HCT116 (cell line): ENCODE measurements at regions not wholly inside any gene's neighbourhood (a gene's known extent, or its start where the extent isn't known, plus 50 kb on each side); places are given as distances from the start of the nearest gene placed in this dataset.

Experiments
- ATAC-seq: fragments of 200-7000 bp; cut with Tn5 transposase; 2 replicates; pipeline ENCODE4 v1.9.1; 2020; ENCODE audit warnings: mild to moderate bottlenecking, moderate library complexity
- BruUV-seq: library from RNA; stranded (reverse); fragments of 400-500 nt; replicated peaks from 2 replicates; lab custom pipeline; 2021; lab: Mats Ljungman, UMichigan
- CTCF ChIA-PET: fragments of 300-600 bp; sonication (Branson Sonifier 250); formaldehyde crosslinking; loops from one replicate; lab custom pipeline; 2021; ENCODE audit warnings: antibody characterized with exemption; lab: Charles Lee
- POLR2A ChIA-PET: fragments of 300-600, 350-600 bp; sonication (Branson Sonifier 250); formaldehyde crosslinking; loops from one replicate; lab custom pipeline; 2021; ENCODE audit warnings: antibody characterized with exemption; lab: Charles Lee
- RAD21 ChIA-PET, 2 experiments: fragments of 300-600 bp; sonication (Branson Sonifier 250); formaldehyde crosslinking; loops; one replicate each; lab custom pipeline; 2023; ENCODE audit warnings: low total read pairs in 2 of 2; ENCODE audit not compliant: uncharacterized antibody in 2 of 2, unreplicated experiment in 2 of 2, low non-redundant PET in 1 of 2; lab: Charles Lee
- DNase-seq: peaks from one replicate; pipeline ENCODE4 v3.0.0-alpha.2; 2010; ENCODE audit warnings: low read depth, low spot score
- H2AFZ ChIP-seq: fragments of 200-600 bp; shearing (Covaris generic), sonication (generic); 2 replicates; pipeline ENCODE4 v1.6.1; 2017; ENCODE audit warnings: low read depth, mixed run types, mixed read lengths, antibody characterized with exemption, low read length; ENCODE audit not compliant: poor library complexity, severe bottlenecking
- H3K27ac ChIP-seq: 2 replicates; pipeline ENCODE4 v1.5.1; 2012; ENCODE audit warnings: low read depth, low read length
- H3K27me3 ChIP-seq: fragments of 200-600 bp; sonication (generic); 2 replicates; pipeline ENCODE4 v1.6.1; 2016; ENCODE audit warnings: mixed run types, low read length, mixed read lengths; ENCODE audit not compliant: insufficient read depth
- H3K36me3 ChIP-seq, 2 experiments: fragments of 200-500 bp in 1 of 2; fragments of 200-600 bp in 1 of 2; sonication (Bioruptor generic) in 1 of 2; sonication (generic) in 1 of 2; 2 replicates each; pipeline versions ENCODE4 v1.5.1 to v1.6.1; 2014 to 2016; ENCODE audit warnings: low read length in 2 of 2, inconsistent platforms in 1 of 2, mixed read lengths in 1 of 2, mixed run types in 1 of 2; ENCODE audit not compliant: insufficient read depth in 2 of 2, control insufficient read depth in 1 of 2
- H3K4me1 ChIP-seq, 2 experiments: fragments of 200-600 bp in 1 of 2; sonication (generic) in 1 of 2; 2 replicates each; pipeline versions ENCODE4 v1.5.1 to v1.6.1; 2012 to 2017; ENCODE audit warnings: low read length in 2 of 2, inconsistent platforms in 1 of 2, mild to moderate bottlenecking in 1 of 2, mixed read lengths in 1 of 2, mixed run types in 1 of 2, moderate library complexity in 1 of 2; ENCODE audit not compliant: insufficient read depth in 2 of 2, control insufficient read depth in 1 of 2
- H3K4me2 ChIP-seq: fragments of 200-600 bp; sonication (generic); 2 replicates; pipeline ENCODE4 v1.6.1; 2017; ENCODE audit warnings: mixed run types, low read length, mixed read lengths
- H3K4me3 ChIP-seq, 2 experiments: fragments of 200-600 bp in 1 of 2; sonication (generic) in 1 of 2; replicated peaks in 1 of 2; 2 replicates each; pipeline ENCODE4 v1.5.1; 2011 to 2016; ENCODE audit warnings: low read length in 2 of 2, control low read depth in 1 of 2, low read depth in 1 of 2, mild to moderate bottlenecking in 1 of 2, mixed read lengths in 1 of 2, mixed run types in 1 of 2
- H3K79me2 ChIP-seq: fragments of 200-600 bp; sonication (generic); 2 replicates; pipeline ENCODE4 v1.6.1; 2017; ENCODE audit warnings: mild to moderate bottlenecking, mixed run types, low read length, moderate library complexity, mixed read lengths; ENCODE audit not compliant: insufficient read depth
- H3K9ac ChIP-seq: fragments of 200-600 bp; sonication (generic); 2 replicates; pipeline ENCODE4 v1.6.1; 2016; ENCODE audit warnings: low read length, mixed read lengths
- H3K9me2 ChIP-seq: fragments of 200-600 bp; sonication (generic), shearing (Covaris generic); 2 replicates; pipeline ENCODE4 v1.6.1; 2017; ENCODE audit warnings: mixed run types, mild to moderate bottlenecking, moderate library complexity; ENCODE audit not compliant: insufficient read depth
- H3K9me3 ChIP-seq, 2 experiments: fragments of 200-500 bp in 1 of 2; fragments of 200-600 bp in 1 of 2; sonication (Bioruptor generic) in 1 of 2; sonication (generic) in 1 of 2; 2 replicates each; pipeline ENCODE4 v1.6.1; 2014 to 2017; ENCODE audit warnings: low read length in 2 of 2, mixed read lengths in 2 of 2, inconsistent platforms in 1 of 2, low read depth in 1 of 2, mild to moderate bottlenecking in 1 of 2, mixed run types in 1 of 2, moderate library complexity in 1 of 2; ENCODE audit not compliant: control insufficient read depth in 1 of 2, insufficient read depth in 1 of 2
- H4K20me1 ChIP-seq: fragments of 200-600 bp; sonication (generic), shearing (Covaris generic); 2 replicates; pipeline ENCODE4 v1.6.1; 2017; ENCODE audit warnings: mixed run types, mild to moderate bottlenecking, moderate library complexity; ENCODE audit not compliant: insufficient read depth
- CBX3 ChIP-seq: IDR thresholded peaks from 2 replicates; pipeline ENCODE4 v1.6.1; 2012; ENCODE audit warnings: low read depth
- CEBPB ChIP-seq: IDR thresholded peaks from 2 replicates; pipeline ENCODE4 v1.6.1; 2012; ENCODE audit warnings: low read depth
- ELF1 ChIP-seq: IDR thresholded peaks from 2 replicates; pipeline ENCODE4 v1.6.1; 2012; ENCODE audit warnings: low read depth, borderline replicate concordance
- EZH2 ChIP-seq: fragments of 200-600 bp; sonication (generic); IDR thresholded peaks from 2 replicates; pipeline ENCODE4 v1.6.1; 2017; ENCODE audit warnings: antibody characterized with exemption, mixed run types
- EZH2phosphoT487 ChIP-seq: fragments of 200-600 bp; IDR thresholded peaks from 2 replicates; pipeline ENCODE4 v1.6.1; 2018; ENCODE audit warnings: antibody characterized with exemption, borderline replicate concordance
- JUND ChIP-seq: IDR thresholded peaks from 2 replicates; pipeline ENCODE4 v1.6.1; 2012
- MAX ChIP-seq: IDR thresholded peaks from 2 replicates; pipeline ENCODE4 v1.6.1; 2012
- POLR2A ChIP-seq: IDR thresholded peaks from 2 replicates; pipeline ENCODE4 v1.7.0; 2011; ENCODE audit warnings: borderline replicate concordance; ENCODE audit not compliant: insufficient read depth, insufficient read length; ENCODE audit errors: extremely low read depth
- POLR2AphosphoS5 ChIP-seq: IDR thresholded peaks from 2 replicates; pipeline ENCODE4 v1.6.1; 2011; ENCODE audit warnings: mild to moderate bottlenecking, low read depth, low read length, moderate library complexity
- RAD21 ChIP-seq: IDR thresholded peaks from 2 replicates; pipeline ENCODE4 v1.6.1; 2012; ENCODE audit warnings: low read depth, mild to moderate bottlenecking
- SP1 ChIP-seq: IDR thresholded peaks from 2 replicates; pipeline ENCODE4 v1.6.1; 2012; ENCODE audit warnings: low read depth
- YY1 ChIP-seq: IDR thresholded peaks from 2 replicates; pipeline ENCODE4 v1.6.1; 2011; ENCODE audit warnings: low read length, low read depth, moderate library complexity, mild to moderate bottlenecking; ENCODE audit not compliant: insufficient replicate concordance; ENCODE audit errors: extremely low read depth
- ZBTB33 ChIP-seq: IDR thresholded peaks from 2 replicates; pipeline ENCODE4 v1.6.1; 2011; ENCODE audit warnings: mild to moderate bottlenecking, low read length, moderate library complexity; ENCODE audit not compliant: insufficient replicate concordance; ENCODE audit errors: extremely low read depth
- ZFX ChIP-seq: fragments of 450-650 bp; IDR thresholded peaks from 2 replicates; pipeline ENCODE4 v1.6.1; 2017
- intact Hi-C: fragments of 100-400 bp; cut with micrococcal nuclease; formaldehyde crosslinking; loops from 2 replicates; pipeline ENCODE4 v1.10.0; 2022
- TF ChIP-seq, protein P1 (sequence below): IDR thresholded peaks from 2 replicates; pipeline ENCODE4 v1.6.1; 2012
- TF ChIP-seq, protein P2 (sequence below), 3 experiments: fragments of 200-600 bp in 1 of 3; sonication (generic) in 1 of 3; IDR thresholded peaks in 2 of 3; conservative IDR thresholded peaks in 1 of 3; 2 replicates each; pipeline ENCODE4 v1.5.1; 2012 to 2017; ENCODE audit warnings: low read depth in 2 of 3, low read length in 2 of 3, antibody characterized with exemption in 1 of 3, borderline replicate concordance in 1 of 3, control low read depth in 1 of 3, mild to moderate bottlenecking in 1 of 3, mixed read lengths in 1 of 3, mixed run types in 1 of 3, moderate library complexity in 1 of 3; ENCODE audit not compliant: insufficient read depth in 1 of 3
- TF ChIP-seq, protein P3 (sequence below): IDR thresholded peaks from 2 replicates; pipeline ENCODE4 v1.6.1; 2012; ENCODE audit warnings: low read depth

GRCh38 chr6:122868137-122868536, 79.1 kb downstream of the SMPDL3A start:
- Histone ChIP-seq H3K4me1 (0 out of 4 replicates have a peak, but pooled peaks cover 0 to 4% of the 10 kb centered on the region in 2 experiments), H3K27me3 (peaks cover 22% of the 10 kb centered on the region), H3K9ac (no peak overlapping the region), H3K27ac (no peak overlapping the region), H2AFZ (no peak overlapping the region), H3K4me3 (no peak overlapping the region)
- RAD21 ChIA-PET = no interaction called here
- TF ChIP-seq EZH2phosphoT487 (no peak), CBX3 (no peak), ZFX (no peak), RAD21 (no peak), EZH2 (no peak), ELF1 (no peak), MAX (no peak), ZBTB33 (no peak), POLR2A (no peak), JUND (no peak), POLR2AphosphoS5 (no peak), CEBPB (no peak), SP1 (no peak), YY1 (no peak)
- TF ChIP-seq, protein P1, sequence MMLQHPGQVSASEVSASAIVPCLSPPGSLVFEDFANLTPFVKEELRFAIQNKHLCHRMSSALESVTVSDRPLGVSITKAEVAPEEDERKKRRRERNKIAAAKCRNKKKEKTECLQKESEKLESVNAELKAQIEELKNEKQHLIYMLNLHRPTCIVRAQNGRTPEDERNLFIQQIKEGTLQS = no peak
- TF ChIP-seq, protein P2, sequence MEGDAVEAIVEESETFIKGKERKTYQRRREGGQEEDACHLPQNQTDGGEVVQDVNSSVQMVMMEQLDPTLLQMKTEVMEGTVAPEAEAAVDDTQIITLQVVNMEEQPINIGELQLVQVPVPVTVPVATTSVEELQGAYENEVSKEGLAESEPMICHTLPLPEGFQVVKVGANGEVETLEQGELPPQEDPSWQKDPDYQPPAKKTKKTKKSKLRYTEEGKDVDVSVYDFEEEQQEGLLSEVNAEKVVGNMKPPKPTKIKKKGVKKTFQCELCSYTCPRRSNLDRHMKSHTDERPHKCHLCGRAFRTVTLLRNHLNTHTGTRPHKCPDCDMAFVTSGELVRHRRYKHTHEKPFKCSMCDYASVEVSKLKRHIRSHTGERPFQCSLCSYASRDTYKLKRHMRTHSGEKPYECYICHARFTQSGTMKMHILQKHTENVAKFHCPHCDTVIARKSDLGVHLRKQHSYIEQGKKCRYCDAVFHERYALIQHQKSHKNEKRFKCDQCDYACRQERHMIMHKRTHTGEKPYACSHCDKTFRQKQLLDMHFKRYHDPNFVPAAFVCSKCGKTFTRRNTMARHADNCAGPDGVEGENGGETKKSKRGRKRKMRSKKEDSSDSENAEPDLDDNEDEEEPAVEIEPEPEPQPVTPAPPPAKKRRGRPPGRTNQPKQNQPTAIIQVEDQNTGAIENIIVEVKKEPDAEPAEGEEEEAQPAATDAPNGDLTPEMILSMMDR (IDR thresholded peaks at IDR 0.05 in 2 of 3, conservative IDR thresholded peaks at IDR 0.05 in 1 of 3; ENCODE audit: borderline replicate concordance in 1 of 3, insufficient read depth in 1 of 3, low read depth in 2 of 3, low read length in 2 of 3) = no peak
- TF ChIP-seq, protein P3, sequence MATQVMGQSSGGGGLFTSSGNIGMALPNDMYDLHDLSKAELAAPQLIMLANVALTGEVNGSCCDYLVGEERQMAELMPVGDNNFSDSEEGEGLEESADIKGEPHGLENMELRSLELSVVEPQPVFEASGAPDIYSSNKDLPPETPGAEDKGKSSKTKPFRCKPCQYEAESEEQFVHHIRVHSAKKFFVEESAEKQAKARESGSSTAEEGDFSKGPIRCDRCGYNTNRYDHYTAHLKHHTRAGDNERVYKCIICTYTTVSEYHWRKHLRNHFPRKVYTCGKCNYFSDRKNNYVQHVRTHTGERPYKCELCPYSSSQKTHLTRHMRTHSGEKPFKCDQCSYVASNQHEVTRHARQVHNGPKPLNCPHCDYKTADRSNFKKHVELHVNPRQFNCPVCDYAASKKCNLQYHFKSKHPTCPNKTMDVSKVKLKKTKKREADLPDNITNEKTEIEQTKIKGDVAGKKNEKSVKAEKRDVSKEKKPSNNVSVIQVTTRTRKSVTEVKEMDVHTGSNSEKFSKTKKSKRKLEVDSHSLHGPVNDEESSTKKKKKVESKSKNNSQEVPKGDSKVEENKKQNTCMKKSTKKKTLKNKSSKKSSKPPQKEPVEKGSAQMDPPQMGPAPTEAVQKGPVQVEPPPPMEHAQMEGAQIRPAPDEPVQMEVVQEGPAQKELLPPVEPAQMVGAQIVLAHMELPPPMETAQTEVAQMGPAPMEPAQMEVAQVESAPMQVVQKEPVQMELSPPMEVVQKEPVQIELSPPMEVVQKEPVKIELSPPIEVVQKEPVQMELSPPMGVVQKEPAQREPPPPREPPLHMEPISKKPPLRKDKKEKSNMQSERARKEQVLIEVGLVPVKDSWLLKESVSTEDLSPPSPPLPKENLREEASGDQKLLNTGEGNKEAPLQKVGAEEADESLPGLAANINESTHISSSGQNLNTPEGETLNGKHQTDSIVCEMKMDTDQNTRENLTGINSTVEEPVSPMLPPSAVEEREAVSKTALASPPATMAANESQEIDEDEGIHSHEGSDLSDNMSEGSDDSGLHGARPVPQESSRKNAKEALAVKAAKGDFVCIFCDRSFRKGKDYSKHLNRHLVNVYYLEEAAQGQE = no peak
- TF ChIP-seq, all 23 proteins: peak for 0
- Histone ChIP-seq H3K79me2 (no peaks in the 10 kb centered on the region), H3K9me3 (no peaks in the 10 kb centered on the region), H3K4me2 (no peak overlapping the region), H3K36me3 (no peaks in the 10 kb centered on the region), H3K9me2 (no peaks in the 10 kb centered on the region), H4K20me1 (no peaks in the 10 kb centered on the region)
- ATAC-seq = no peak
- intact Hi-C loops = loop anchor here (5.0 kb wide), 1 partner anchor 849 kb away; no protein-coding TSS in a partner anchor
- ChIA-PET CTCF (interaction anchor here (2.6 kb wide), 1 partner anchor 512 kb away, joined by 41 read pairs; no protein-coding TSS in a partner anchor), POLR2A (no interaction called here)
- no TSS peak for BruUV-seq
- DNase-seq = no peak
